ENCODE measurements at regions not wholly inside any gene's neighbourhood (a gene's known extent, or its start where the extent isn't known, plus 50 kb on each side); places are given as distances from the start of the nearest gene placed in this dataset.

- TF ChIP-seq, protein P1, sequence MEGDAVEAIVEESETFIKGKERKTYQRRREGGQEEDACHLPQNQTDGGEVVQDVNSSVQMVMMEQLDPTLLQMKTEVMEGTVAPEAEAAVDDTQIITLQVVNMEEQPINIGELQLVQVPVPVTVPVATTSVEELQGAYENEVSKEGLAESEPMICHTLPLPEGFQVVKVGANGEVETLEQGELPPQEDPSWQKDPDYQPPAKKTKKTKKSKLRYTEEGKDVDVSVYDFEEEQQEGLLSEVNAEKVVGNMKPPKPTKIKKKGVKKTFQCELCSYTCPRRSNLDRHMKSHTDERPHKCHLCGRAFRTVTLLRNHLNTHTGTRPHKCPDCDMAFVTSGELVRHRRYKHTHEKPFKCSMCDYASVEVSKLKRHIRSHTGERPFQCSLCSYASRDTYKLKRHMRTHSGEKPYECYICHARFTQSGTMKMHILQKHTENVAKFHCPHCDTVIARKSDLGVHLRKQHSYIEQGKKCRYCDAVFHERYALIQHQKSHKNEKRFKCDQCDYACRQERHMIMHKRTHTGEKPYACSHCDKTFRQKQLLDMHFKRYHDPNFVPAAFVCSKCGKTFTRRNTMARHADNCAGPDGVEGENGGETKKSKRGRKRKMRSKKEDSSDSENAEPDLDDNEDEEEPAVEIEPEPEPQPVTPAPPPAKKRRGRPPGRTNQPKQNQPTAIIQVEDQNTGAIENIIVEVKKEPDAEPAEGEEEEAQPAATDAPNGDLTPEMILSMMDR (IDR thresholded peaks at IDR 0.05): no peak
- TF ChIP-seq, protein P2, sequence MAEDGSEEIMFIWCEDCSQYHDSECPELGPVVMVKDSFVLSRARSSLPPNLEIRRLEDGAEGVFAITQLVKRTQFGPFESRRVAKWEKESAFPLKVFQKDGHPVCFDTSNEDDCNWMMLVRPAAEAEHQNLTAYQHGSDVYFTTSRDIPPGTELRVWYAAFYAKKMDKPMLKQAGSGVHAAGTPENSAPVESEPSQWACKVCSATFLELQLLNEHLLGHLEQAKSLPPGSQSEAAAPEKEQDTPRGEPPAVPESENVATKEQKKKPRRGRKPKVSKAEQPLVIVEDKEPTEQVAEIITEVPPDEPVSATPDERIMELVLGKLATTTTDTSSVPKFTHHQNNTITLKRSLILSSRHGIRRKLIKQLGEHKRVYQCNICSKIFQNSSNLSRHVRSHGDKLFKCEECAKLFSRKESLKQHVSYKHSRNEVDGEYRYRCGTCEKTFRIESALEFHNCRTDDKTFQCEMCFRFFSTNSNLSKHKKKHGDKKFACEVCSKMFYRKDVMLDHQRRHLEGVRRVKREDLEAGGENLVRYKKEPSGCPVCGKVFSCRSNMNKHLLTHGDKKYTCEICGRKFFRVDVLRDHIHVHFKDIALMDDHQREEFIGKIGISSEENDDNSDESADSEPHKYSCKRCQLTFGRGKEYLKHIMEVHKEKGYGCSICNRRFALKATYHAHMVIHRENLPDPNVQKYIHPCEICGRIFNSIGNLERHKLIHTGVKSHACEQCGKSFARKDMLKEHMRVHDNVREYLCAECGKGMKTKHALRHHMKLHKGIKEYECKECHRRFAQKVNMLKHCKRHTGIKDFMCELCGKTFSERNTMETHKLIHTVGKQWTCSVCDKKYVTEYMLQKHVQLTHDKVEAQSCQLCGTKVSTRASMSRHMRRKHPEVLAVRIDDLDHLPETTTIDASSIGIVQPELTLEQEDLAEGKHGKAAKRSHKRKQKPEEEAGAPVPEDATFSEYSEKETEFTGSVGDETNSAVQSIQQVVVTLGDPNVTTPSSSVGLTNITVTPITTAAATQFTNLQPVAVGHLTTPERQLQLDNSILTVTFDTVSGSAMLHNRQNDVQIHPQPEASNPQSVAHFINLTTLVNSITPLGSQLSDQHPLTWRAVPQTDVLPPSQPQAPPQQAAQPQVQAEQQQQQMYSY (CRISPR knock-in tag; IDR thresholded peaks at IDR 0.05): no peak
- TF ChIP-seq MAX (CRISPR knock-in tag; IDR thresholded peaks at IDR 0.05) (no peak), RELA (CRISPR knock-in tag; IDR thresholded peaks at IDR 0.05; ENCODE audit: borderline replicate concordance) (no peak), NFYB (CRISPR knock-in tag; conservative IDR thresholded peaks at IDR 0.05; ENCODE audit: low read depth) (no peak)
- TF ChIP-seq, protein P3, sequence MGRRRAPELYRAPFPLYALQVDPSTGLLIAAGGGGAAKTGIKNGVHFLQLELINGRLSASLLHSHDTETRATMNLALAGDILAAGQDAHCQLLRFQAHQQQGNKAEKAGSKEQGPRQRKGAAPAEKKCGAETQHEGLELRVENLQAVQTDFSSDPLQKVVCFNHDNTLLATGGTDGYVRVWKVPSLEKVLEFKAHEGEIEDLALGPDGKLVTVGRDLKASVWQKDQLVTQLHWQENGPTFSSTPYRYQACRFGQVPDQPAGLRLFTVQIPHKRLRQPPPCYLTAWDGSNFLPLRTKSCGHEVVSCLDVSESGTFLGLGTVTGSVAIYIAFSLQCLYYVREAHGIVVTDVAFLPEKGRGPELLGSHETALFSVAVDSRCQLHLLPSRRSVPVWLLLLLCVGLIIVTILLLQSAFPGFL (CRISPR knock-in tag; IDR thresholded peaks at IDR 0.05; ENCODE audit: borderline replicate concordance): no peak
Observed at GRCh38 chr2:23066686-23067085, 318.3 kb upstream of the KLHL29 start.

All from WTC11 (cell line).